Lower leg skin (tissue), 4 donors: ENCODE measurements at regions not wholly inside any gene's neighbourhood (a gene's known extent, or its start where the extent isn't known, plus 50 kb on each side); places are given as distances from the start of the nearest gene placed in this dataset.

Experiments
- DNase-seq, 2 donors: peaks; one replicate each; pipeline ENCODE4 v3.0.0-alpha.2; 2019; ENCODE audit warnings: low spot score in 2 of 2
- H3K4me3 ChIP-seq: fragments of 200-600 bp; sonication (generic); 2 replicates; pipeline ENCODE4 v1.5.1; 2017; ENCODE audit warnings: mild to moderate bottlenecking, low read depth; ENCODE audit not compliant: poor library complexity, severe bottlenecking
- CTCF ChIP-seq, 3 donors: fragments of 450-650 bp; IDR thresholded peaks; one replicate each; pipeline ENCODE4 v1.5.1; 2016; ENCODE audit warnings: antibody characterized with exemption in 3 of 3, mild to moderate bottlenecking in 3 of 3, moderate library complexity in 2 of 3
- POLR2A ChIP-seq, 2 donors: fragments of 450-650 bp; IDR thresholded peaks; one replicate each; pipeline ENCODE4 v1.6.1; 2016 to 2017; ENCODE audit warnings: antibody characterized with exemption in 2 of 2, mild to moderate bottlenecking in 1 of 2, moderate library complexity in 1 of 2
- WGBS, 2 donors: methylation state at CpG; one replicate each; pipeline ENCODE4 v1.1.5; 2018; 5-methylcytosine and 5-hydroxymethylcytosine counted together
- intact Hi-C: fragments of 100-400 bp; cut with DNase I; formaldehyde crosslinking; loops from one replicate; pipeline ENCODE4 v1.15.0; 2023; ENCODE audit warnings: low total_unique reads

GRCh38 chr10:62972103-62972502, 155.9 kb upstream of the EGR2 start:
- intact Hi-C loops = no loop called here
- no peak for DNase-seq
- no peak for TF ChIP-seq CTCF (IDR thresholded peaks at IDR 0.05)
- TF ChIP-seq POLR2A (IDR thresholded peaks at IDR 0.05) = no peak
- no peak overlapping the region for H3K4me3 ChIP-seq

GRCh38 chr10:62964026-62964425, 147.9 kb upstream of the EGR2 start:
- intact Hi-C loops = no loop called here

DNA sequence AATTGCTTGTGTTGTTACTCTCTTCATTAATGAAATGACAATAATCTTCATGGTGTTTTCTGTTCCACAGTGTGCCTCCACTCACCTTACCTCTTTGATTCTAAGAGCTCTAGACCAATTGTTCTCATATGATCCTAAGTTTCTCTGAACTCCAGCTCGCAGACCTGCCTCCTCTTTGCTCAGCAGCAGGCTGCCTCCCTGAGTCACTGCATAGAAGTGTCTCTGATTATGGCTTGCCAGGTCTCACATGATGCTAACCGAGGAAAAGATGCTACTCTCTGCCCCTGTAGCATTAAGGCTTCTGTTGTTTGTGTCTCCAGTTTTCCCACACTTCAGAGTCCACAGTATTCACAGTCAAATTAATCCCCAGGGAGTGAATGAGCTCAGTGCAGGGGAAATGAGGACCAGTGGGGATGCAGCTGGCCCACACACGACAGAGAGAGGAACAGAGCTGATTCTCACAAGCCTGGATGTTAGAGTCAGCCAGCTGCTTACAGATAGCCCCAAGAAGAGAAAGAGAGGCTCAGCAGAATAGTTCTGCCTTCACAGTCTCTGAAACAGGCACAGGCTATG, 145.9 kb upstream of the EGR2 start:
- TF ChIP-seq CTCF (IDR thresholded peaks at IDR 0.05) (no peak), POLR2A (IDR thresholded peaks at IDR 0.05) (no peak)
- H3K4me3 ChIP-seq = no peak overlapping the region
- intact Hi-C loops = no loop called here
- 41 to 61% methylated on average over 3 of the region's 3 CpGs for WGBS, 2 donors
- DNase-seq = no peak

More at GRCh38 chr10:62964026-62964425, 147.9 kb upstream of the EGR2 start:
- 85 to 88% methylated on average over 4 of the region's 4 CpGs for WGBS, 2 donors
- TF ChIP-seq POLR2A (IDR thresholded peaks at IDR 0.05) (no peak), CTCF (IDR thresholded peaks at IDR 0.05) (no peak)
- DNase-seq = no peak
- no peak overlapping the region for H3K4me3 ChIP-seq

DNA sequence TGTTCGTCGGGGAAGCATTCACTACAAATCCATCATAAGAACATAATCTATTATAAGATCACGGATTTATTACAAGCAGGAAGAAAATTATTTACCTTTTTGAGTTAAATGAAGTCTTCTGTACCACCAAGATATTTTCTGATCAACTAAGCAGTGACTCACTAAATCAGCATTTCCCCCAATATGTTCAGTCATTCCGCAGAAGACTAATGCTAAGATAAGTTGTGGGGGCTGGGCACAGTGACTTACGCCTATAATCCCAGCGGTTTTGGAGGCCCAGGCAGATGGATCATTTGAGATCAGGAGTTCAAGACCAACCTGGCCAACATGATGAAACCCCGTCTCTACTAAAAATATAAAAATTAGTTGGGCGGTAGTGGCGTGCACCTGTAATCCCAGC, 144.2 kb upstream of the EGR2 start:
- 93 to 94% methylated on average over 9 of the region's 9 CpGs for WGBS, 2 donors
- no peak overlapping the region for H3K4me3 ChIP-seq
- TF ChIP-seq CTCF (IDR thresholded peaks at IDR 0.05) (no peak), POLR2A (IDR thresholded peaks at IDR 0.05) (no peak)
- DNase-seq = no peak
- intact Hi-C loops = no loop called here

GRCh38 chr10:62959553-62959952, 143.4 kb upstream of the EGR2 start:
- DNase-seq = no peak
- WGBS, 2 donors = 75 to 76% methylated on average over 5 of the region's 5 CpGs
- intact Hi-C loops = no loop called here
- no peak overlapping the region for H3K4me3 ChIP-seq
- TF ChIP-seq CTCF (IDR thresholded peaks at IDR 0.05) (no peak), POLR2A (IDR thresholded peaks at IDR 0.05) (no peak)

DNA sequence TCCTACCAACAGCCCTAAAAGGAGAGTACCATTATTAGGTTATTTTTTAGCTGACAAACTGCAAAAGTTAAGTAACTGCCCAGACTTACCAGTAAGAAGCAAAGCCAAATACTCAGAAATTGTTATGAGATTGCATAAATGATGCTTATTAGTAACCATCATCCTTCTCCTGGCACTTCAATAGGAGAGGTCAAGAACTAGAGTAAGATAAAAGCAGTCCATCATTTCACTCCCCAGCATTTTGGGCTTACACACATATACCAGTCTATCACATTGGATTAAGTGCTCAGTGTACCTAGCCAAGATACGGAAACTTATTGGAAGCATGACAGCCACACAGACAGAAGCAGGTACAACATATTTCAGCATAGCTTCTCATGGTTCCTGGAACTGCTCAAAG, 142.8 kb upstream of the EGR2 start:
- intact Hi-C loops = no loop called here
- DNase-seq = no peak
- no peak for TF ChIP-seq POLR2A (IDR thresholded peaks at IDR 0.05)
- no peak for TF ChIP-seq CTCF (IDR thresholded peaks at IDR 0.05)
- H3K4me3 ChIP-seq = no peak overlapping the region
- 71 to 89% methylated on average over 1 of the region's 1 CpG for WGBS, 2 donors
